ENCODE measurements at regions not wholly inside any gene's neighbourhood (a gene's known extent, or its start where the extent isn't known, plus 50 kb on each side); places are given as distances from the start of the nearest gene placed in this dataset.

- Histone ChIP-seq H4K20me1 (ENCODE audit: low read length) (no peaks in the 10 kb centered on the region), H3K4me2 (ENCODE audit: low read length) (peak overlapping the region; percentile 7), H3K4me1 (ENCODE audit: insufficient read depth, low read length) (peaks cover 31% of the 10 kb centered on the region), H3K9me3 (ENCODE audit: low read length) (no peaks in the 10 kb centered on the region), H3K36me3 (ENCODE audit: low read depth, low read length) (no peaks in the 10 kb centered on the region), H3K27me3 (ENCODE audit: low read length) (no peaks in the 10 kb centered on the region), H3K27ac (ENCODE audit: low read length) (peak overlapping the region; percentile 45), H3F3A (ENCODE audit: low read length, unreplicated experiment) (no peaks in the 10 kb centered on the region), H3K9ac (ENCODE audit: low read length) (no peak overlapping the region), H3K9me2 (replicated peaks; ENCODE audit: low read length) (no peaks in the 10 kb centered on the region), H3K4me3 (ENCODE audit: low read length) (no peak overlapping the region), H2AFZ (ENCODE audit: low read length) (peak overlapping the region; percentile 22), H3K79me2 (ENCODE audit: low read length) (no peaks in the 10 kb centered on the region)
- ChIA-PET CTCF (no interaction called here), POLR2A (ENCODE audit: unreplicated experiment) (no interaction called here)
- no TSS peak for BruUV-seq (replicated peaks)
- intact Hi-C loops (cut with micrococcal nuclease): no loop called here
- peak; percentile 41 for ATAC-seq
- TF ChIP-seq EZH2 (IDR thresholded peaks at IDR 0.05; ENCODE audit: low read length, unreplicated experiment) (no peak), EZH2phosphoT487 (IDR thresholded peaks at IDR 0.05; ENCODE audit: borderline replicate concordance, low read length) (no peak), CTCF (conservative IDR thresholded peaks at IDR 0.05; ENCODE audit: low read depth, low read length) (no peak)
- DNase-seq: peak; percentile 77
These were observed 103.9 kb upstream of the HS6ST1 start for GRCh38 chr2:128422571-128422970.

GRCh38 chr2:128423788-128424165, 105.1 kb upstream of the HS6ST1 start:
- no peak overlapping the region for H3K27ac ChIP-seq (ENCODE audit: low read length)
- no peak overlapping the region for H3K9ac ChIP-seq (ENCODE audit: low read length)
- CTCF ChIA-PET: no interaction called here
- no TSS peak for BruUV-seq (replicated peaks)
- H3F3A ChIP-seq (ENCODE audit: low read length, unreplicated experiment): no peaks in the 10 kb centered on the region
- DNase-seq (no peak), ATAC-seq (no peak)
- POLR2A ChIA-PET (ENCODE audit: unreplicated experiment): no interaction called here
- H3K4me3 ChIP-seq (ENCODE audit: low read length): no peak overlapping the region
- TF ChIP-seq EZH2phosphoT487 (IDR thresholded peaks at IDR 0.05; ENCODE audit: borderline replicate concordance, low read length) (no peak), EZH2 (IDR thresholded peaks at IDR 0.05; ENCODE audit: low read length, unreplicated experiment) (no peak), CTCF (conservative IDR thresholded peaks at IDR 0.05; ENCODE audit: low read depth, low read length) (no peak)
- H3K9me3 ChIP-seq (ENCODE audit: low read length): no peaks in the 10 kb centered on the region
- H3K4me1 ChIP-seq (ENCODE audit: insufficient read depth, low read length): peaks cover 31% of the 10 kb centered on the region
- no peaks in the 10 kb centered on the region for H3K27me3 ChIP-seq (ENCODE audit: low read length)
- no peaks in the 10 kb centered on the region for H3K79me2 ChIP-seq (ENCODE audit: low read length)
- no peak overlapping the region for H3K4me2 ChIP-seq (ENCODE audit: low read length)
- no peaks in the 10 kb centered on the region for H4K20me1 ChIP-seq (ENCODE audit: low read length)
- no peaks in the 10 kb centered on the region for H3K36me3 ChIP-seq (ENCODE audit: low read depth, low read length)
- H3K9me2 ChIP-seq (replicated peaks; ENCODE audit: low read length): no peaks in the 10 kb centered on the region
- H2AFZ ChIP-seq (ENCODE audit: low read length): no peak overlapping the region
- intact Hi-C loops (cut with micrococcal nuclease): no loop called here

GRCh38 chr2:128424406-128425171, 105.9 kb upstream of the HS6ST1 start:
- no peak for ATAC-seq

More at GRCh38 chr2:128424406-128425171, 105.9 kb upstream of the HS6ST1 start:
- TF ChIP-seq EZH2phosphoT487 (IDR thresholded peaks at IDR 0.05; ENCODE audit: borderline replicate concordance, low read length) (no peak), EZH2 (IDR thresholded peaks at IDR 0.05; ENCODE audit: low read length, unreplicated experiment) (no peak), CTCF (conservative IDR thresholded peaks at IDR 0.05; ENCODE audit: low read depth, low read length) (no peak)
- no peaks in the 10 kb centered on the region for H3K9me2 ChIP-seq (replicated peaks; ENCODE audit: low read length)
- no TSS peak for BruUV-seq (replicated peaks)
- H3K9ac ChIP-seq (ENCODE audit: low read length): no peak overlapping the region
- CTCF ChIA-PET: no interaction called here
- H3K36me3 ChIP-seq (ENCODE audit: low read depth, low read length): no peaks in the 10 kb centered on the region
- peaks cover 7% of the 10 kb centered on the region; the same call in 1 of the 2 replicates for H3K27me3 ChIP-seq (ENCODE audit: low read length)
- H3F3A ChIP-seq (ENCODE audit: low read length, unreplicated experiment): no peaks in the 10 kb centered on the region
- no peak overlapping the region for H2AFZ ChIP-seq (ENCODE audit: low read length)
- POLR2A ChIA-PET (ENCODE audit: unreplicated experiment): no interaction called here
- 0 out of 2 replicates have a peak, but pooled peaks cover 5% of the 10 kb centered on the region for H3K9me3 ChIP-seq (ENCODE audit: low read length)
- peaks cover 31% of the 10 kb centered on the region for H3K4me1 ChIP-seq (ENCODE audit: insufficient read depth, low read length)
- no peaks in the 10 kb centered on the region for H3K79me2 ChIP-seq (ENCODE audit: low read length)
- H3K27ac ChIP-seq (ENCODE audit: low read length): no peak overlapping the region
- DNase-seq: no peak
- no peak overlapping the region for H3K4me3 ChIP-seq (ENCODE audit: low read length)
- no peak overlapping the region for H3K4me2 ChIP-seq (ENCODE audit: low read length)
- no peaks in the 10 kb centered on the region for H4K20me1 ChIP-seq (ENCODE audit: low read length)
- intact Hi-C loops (cut with micrococcal nuclease): no loop called here
